ENCODE measurements at regions not wholly inside any gene's neighbourhood (a gene's known extent, or its start where the extent isn't known, plus 50 kb on each side); places are given as distances from the start of the nearest gene placed in this dataset.

DNA sequence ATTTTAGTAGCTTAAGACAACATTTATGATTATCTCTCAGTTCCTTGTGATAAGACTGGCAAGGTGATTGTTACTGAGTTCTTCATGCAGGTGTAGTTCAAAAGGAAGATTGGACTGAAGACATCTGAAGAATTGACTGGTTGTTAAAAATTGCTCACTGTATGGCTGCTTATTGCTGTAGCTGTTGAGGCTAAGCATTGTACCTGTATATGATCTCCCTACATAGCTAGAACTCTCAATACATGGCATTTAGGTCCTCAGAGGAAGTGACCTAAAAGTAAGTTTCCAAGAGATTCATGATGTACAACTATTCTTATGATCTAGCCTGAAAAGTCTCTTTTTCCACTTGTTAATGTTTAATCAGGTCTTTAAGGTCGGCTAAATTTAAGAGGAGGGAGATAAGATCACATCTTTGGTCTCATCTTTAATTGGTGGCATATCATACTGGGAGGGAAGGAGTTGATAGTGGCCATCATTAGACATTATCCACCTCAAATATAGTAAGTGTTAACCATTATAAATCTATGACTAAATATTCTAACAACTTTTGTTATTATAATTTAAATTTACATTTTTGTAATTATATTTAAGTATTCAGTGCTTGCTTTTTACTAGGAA, 401.2 kb upstream of the EPHA7 start:
- no peak for ATAC-seq
- TF ChIP-seq ZFP3 (CRISPR knock-in tag; IDR thresholded peaks at IDR 0.05): no peak
- TF ChIP-seq ESRRG (CRISPR knock-in tag; IDR thresholded peaks at IDR 0.05): no peak
- TF ChIP-seq BACH2 (CRISPR knock-in tag; IDR thresholded peaks at IDR 0.05; ENCODE audit: borderline replicate concordance): no peak
- TF ChIP-seq ARNTL (CRISPR knock-in tag; IDR thresholded peaks at IDR 0.05; ENCODE audit: borderline replicate concordance, low read depth): no peak
- TF ChIP-seq GLIS3 (CRISPR knock-in tag; IDR thresholded peaks at IDR 0.05): no peak
- no peak for TF ChIP-seq ZNF70 (CRISPR knock-in tag; IDR thresholded peaks at IDR 0.05)
- no peak for TF ChIP-seq ZNF8 (CRISPR knock-in tag; IDR thresholded peaks at IDR 0.05)
- TF ChIP-seq TOX (CRISPR knock-in tag; IDR thresholded peaks at IDR 0.05; ENCODE audit: borderline replicate concordance): no peak
- no peak for TF ChIP-seq OSR1 (CRISPR knock-in tag; IDR thresholded peaks at IDR 0.05)
- no peak for TF ChIP-seq CSDC2 (CRISPR knock-in tag; IDR thresholded peaks at IDR 0.05)
- no peak for TF ChIP-seq POU6F1 (CRISPR knock-in tag; IDR thresholded peaks at IDR 0.05; ENCODE audit: borderline replicate concordance, low read depth)
- TF ChIP-seq, protein P1, sequence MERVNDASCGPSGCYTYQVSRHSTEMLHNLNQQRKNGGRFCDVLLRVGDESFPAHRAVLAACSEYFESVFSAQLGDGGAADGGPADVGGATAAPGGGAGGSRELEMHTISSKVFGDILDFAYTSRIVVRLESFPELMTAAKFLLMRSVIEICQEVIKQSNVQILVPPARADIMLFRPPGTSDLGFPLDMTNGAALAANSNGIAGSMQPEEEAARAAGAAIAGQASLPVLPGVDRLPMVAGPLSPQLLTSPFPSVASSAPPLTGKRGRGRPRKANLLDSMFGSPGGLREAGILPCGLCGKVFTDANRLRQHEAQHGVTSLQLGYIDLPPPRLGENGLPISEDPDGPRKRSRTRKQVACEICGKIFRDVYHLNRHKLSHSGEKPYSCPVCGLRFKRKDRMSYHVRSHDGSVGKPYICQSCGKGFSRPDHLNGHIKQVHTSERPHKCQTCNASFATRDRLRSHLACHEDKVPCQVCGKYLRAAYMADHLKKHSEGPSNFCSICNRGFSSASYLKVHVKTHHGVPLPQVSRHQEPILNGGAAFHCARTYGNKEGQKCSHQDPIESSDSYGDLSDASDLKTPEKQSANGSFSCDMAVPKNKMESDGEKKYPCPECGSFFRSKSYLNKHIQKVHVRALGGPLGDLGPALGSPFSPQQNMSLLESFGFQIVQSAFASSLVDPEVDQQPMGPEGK (CRISPR knock-in tag; IDR thresholded peaks at IDR 0.05; ENCODE audit: borderline replicate concordance): no peak
- TF ChIP-seq, protein P2, sequence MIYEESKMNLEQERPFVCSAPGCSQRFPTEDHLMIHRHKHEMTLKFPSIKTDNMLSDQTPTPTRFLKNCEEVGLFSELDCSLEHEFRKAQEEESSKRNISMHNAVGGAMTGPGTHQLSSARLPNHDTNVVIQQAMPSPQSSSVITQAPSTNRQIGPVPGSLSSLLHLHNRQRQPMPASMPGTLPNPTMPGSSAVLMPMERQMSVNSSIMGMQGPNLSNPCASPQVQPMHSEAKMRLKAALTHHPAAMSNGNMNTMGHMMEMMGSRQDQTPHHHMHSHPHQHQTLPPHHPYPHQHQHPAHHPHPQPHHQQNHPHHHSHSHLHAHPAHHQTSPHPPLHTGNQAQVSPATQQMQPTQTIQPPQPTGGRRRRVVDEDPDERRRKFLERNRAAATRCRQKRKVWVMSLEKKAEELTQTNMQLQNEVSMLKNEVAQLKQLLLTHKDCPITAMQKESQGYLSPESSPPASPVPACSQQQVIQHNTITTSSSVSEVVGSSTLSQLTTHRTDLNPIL (CRISPR knock-in tag; IDR thresholded peaks at IDR 0.05; ENCODE audit: low read depth): no peak
- TF ChIP-seq SNAI2 (CRISPR knock-in tag; IDR thresholded peaks at IDR 0.05): no peak

DNA sequence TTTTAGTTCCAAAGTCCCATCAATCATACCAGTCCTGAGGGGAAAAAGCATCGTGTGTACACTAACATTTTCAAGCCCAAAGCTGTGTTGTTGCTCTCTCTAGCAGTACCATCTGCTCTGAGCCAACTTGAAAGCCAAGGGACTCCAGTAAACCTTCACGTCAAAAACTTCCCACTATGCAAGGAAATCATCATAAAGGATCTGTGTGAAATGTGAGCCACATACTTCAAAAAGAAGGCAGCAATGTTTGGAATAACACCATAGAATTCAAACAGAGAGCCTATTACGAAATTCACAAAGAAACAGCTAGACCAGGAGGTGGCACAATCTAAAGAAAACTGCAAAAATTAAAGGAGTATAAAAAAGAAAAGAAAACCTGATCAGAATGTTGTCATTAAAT, 399.8 kb upstream of the EPHA7 start:
- no peak for ATAC-seq
- TF ChIP-seq TOX (CRISPR knock-in tag; IDR thresholded peaks at IDR 0.05; ENCODE audit: borderline replicate concordance): no peak

DNA sequence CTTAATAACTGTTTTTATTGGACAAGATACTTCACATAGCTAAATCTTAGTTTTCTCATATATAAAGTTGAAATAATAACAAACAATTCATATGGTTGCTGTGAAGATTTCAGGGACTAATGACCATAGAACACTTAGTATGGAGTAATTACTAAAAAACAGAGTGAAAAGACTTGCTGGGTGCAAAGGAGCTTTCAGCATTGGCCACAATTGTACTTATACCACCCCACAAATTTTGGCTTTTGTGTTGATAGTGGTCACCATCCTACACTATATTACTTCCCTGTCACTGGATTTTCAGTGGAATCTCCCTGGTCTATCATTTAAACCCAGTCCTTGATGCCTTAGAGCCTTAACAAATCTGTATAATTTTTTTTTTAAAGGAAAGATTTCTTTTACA, 398.6 kb upstream of the EPHA7 start:
- no peak for ATAC-seq
- no peak for TF ChIP-seq ESRRG (CRISPR knock-in tag; IDR thresholded peaks at IDR 0.05)
- TF ChIP-seq, protein P3, sequence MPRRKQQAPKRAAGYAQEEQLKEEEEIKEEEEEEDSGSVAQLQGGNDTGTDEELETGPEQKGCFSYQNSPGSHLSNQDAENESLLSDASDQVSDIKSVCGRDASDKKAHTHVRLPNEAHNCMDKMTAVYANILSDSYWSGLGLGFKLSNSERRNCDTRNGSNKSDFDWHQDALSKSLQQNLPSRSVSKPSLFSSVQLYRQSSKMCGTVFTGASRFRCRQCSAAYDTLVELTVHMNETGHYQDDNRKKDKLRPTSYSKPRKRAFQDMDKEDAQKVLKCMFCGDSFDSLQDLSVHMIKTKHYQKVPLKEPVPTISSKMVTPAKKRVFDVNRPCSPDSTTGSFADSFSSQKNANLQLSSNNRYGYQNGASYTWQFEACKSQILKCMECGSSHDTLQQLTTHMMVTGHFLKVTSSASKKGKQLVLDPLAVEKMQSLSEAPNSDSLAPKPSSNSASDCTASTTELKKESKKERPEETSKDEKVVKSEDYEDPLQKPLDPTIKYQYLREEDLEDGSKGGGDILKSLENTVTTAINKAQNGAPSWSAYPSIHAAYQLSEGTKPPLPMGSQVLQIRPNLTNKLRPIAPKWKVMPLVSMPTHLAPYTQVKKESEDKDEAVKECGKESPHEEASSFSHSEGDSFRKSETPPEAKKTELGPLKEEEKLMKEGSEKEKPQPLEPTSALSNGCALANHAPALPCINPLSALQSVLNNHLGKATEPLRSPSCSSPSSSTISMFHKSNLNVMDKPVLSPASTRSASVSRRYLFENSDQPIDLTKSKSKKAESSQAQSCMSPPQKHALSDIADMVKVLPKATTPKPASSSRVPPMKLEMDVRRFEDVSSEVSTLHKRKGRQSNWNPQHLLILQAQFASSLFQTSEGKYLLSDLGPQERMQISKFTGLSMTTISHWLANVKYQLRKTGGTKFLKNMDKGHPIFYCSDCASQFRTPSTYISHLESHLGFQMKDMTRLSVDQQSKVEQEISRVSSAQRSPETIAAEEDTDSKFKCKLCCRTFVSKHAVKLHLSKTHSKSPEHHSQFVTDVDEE (CRISPR knock-in tag; IDR thresholded peaks at IDR 0.05): no peak
- TF ChIP-seq RARB (CRISPR knock-in tag; IDR thresholded peaks at IDR 0.05): no peak
- TF ChIP-seq ZNF70 (CRISPR knock-in tag; IDR thresholded peaks at IDR 0.05): no peak
- TF ChIP-seq, protein P1 (CRISPR knock-in tag; IDR thresholded peaks at IDR 0.05; ENCODE audit: borderline replicate concordance): no peak
- no peak for TF ChIP-seq TOX (CRISPR knock-in tag; IDR thresholded peaks at IDR 0.05; ENCODE audit: borderline replicate concordance)
- no peak for TF ChIP-seq ZFP3 (CRISPR knock-in tag; IDR thresholded peaks at IDR 0.05)
- no peak for TF ChIP-seq GLIS3 (CRISPR knock-in tag; IDR thresholded peaks at IDR 0.05)
- TF ChIP-seq, protein P4, sequence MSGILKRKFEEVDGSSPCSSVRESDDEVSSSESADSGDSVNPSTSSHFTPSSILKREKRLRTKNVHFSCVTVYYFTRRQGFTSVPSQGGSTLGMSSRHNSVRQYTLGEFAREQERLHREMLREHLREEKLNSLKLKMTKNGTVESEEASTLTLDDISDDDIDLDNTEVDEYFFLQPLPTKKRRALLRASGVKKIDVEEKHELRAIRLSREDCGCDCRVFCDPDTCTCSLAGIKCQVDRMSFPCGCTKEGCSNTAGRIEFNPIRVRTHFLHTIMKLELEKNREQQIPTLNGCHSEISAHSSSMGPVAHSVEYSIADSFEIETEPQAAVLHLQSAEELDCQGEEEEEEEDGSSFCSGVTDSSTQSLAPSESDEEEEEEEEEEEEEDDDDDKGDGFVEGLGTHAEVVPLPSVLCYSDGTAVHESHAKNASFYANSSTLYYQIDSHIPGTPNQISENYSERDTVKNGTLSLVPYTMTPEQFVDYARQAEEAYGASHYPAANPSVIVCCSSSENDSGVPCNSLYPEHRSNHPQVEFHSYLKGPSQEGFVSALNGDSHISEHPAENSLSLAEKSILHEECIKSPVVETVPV (CRISPR knock-in tag; IDR thresholded peaks at IDR 0.05): no peak
- no peak for TF ChIP-seq POU6F1 (CRISPR knock-in tag; IDR thresholded peaks at IDR 0.05; ENCODE audit: borderline replicate concordance, low read depth)
- no peak for TF ChIP-seq PPARA (CRISPR knock-in tag; IDR thresholded peaks at IDR 0.05; ENCODE audit: borderline replicate concordance)

All from SK-N-SH treated with all-trans-retinoic acid at 6 μM for 48 hours (cell line).